Activated T-helper 9 cell treated with anti-CD3 and anti-CD28 coated beads, Interleukin-2, amount 50 U/mL, for 16 hours (primary cell): ENCODE measurements at regions not wholly inside any gene's neighbourhood (a gene's known extent, or its start where the extent isn't known, plus 50 kb on each side); places are given as distances from the start of the nearest gene placed in this dataset.
"Not testable (repeated sequence)": the region's sequence is repeated elsewhere in the genome, so short reads cannot be mapped to it uniquely, and the experiment has no call there.

Experiments used
- DNase-seq: peaks from one replicate; pipeline ENCODE4 v3.0.0-alpha.2; 2020; ENCODE audit warnings: low read depth

- no peak for DNase-seq
Observed at GRCh38 chr9:78972303-78972999, 599.3 kb upstream of the TLE4 start.

GRCh38 chr9:78973907-78974306 lies 597.9 kb upstream of the TLE4 start:
- no peak for DNase-seq

- no peak for DNase-seq
Observed at GRCh38 chr9:78982849-78983248, 588.9 kb upstream of the TLE4 start.

GRCh38 chr9:78985084-78985738 lies 586.6 kb upstream of the TLE4 start:
- DNase-seq: no peak

GRCh38 chr9:78986446-78986845 lies 585.3 kb upstream of the TLE4 start:
- DNase-seq: no peak

- DNase-seq: no peak
Observed at GRCh38 chr9:78989031-78989658, 582.6 kb upstream of the TLE4 start.

GRCh38 chr9:78994471-78994870 lies 577.3 kb upstream of the TLE4 start:
- no peak for DNase-seq

GRCh38 chr9:78994974-78995373 lies 576.8 kb upstream of the TLE4 start:
- not testable (repeated sequence) for DNase-seq

- no peak for DNase-seq
Observed at GRCh38 chr9:78997296-78997695, 574.5 kb upstream of the TLE4 start.

GRCh38 chr9:79000230-79001002 lies 571.3 kb upstream of the TLE4 start:
- DNase-seq: no peak

- DNase-seq: no peak
Observed at GRCh38 chr9:79001012-79001411, 570.8 kb upstream of the TLE4 start.

GRCh38 chr9:79003514-79003913 lies 568.3 kb upstream of the TLE4 start:
- no peak for DNase-seq

GRCh38 chr9:79004032-79004431 lies 567.7 kb upstream of the TLE4 start:
- DNase-seq: no peak

GRCh38 chr9:79006546-79006945 lies 565.2 kb upstream of the TLE4 start:
- no peak for DNase-seq

GRCh38 chr9:79007701-79008483 lies 563.9 kb upstream of the TLE4 start:
- DNase-seq: no peak

- DNase-seq: no peak
Observed at GRCh38 chr9:79008916-79009315, 562.8 kb upstream of the TLE4 start.

- no peak for DNase-seq
Observed at GRCh38 chr9:79011461-79011860, 560.3 kb upstream of the TLE4 start.

- DNase-seq: no peak
Observed at GRCh38 chr9:79012561-79012960, 559.2 kb upstream of the TLE4 start.

GRCh38 chr9:79013715-79014610 lies 557.8 kb upstream of the TLE4 start:
- DNase-seq: no peak

GRCh38 chr9:79014929-79015699 lies 556.7 kb upstream of the TLE4 start:
- no peak for DNase-seq
